BE2C (cell line): ENCODE measurements at regions not wholly inside any gene's neighbourhood (a gene's known extent, or its start where the extent isn't known, plus 50 kb on each side); places are given as distances from the start of the nearest gene placed in this dataset.
A peak's percentile ranks its signal among the peaks of the same experiment; 100 is the strongest.

Source experiments
- DNase-seq: peaks from one replicate; pipeline ENCODE4 v3.0.0-alpha.2; 2020
- H3K27me3 ChIP-seq: fragments of 250-450 bp; sonication (Bioruptor Pico); 2 replicates; pipeline ENCODE4 v1.5.1; 2020; ENCODE audit warnings: mild to moderate bottlenecking
- H3K36me3 ChIP-seq: fragments of 250-450 bp; sonication (Bioruptor Pico); 2 replicates; pipeline ENCODE4 v1.5.1; 2020; ENCODE audit warnings: mild to moderate bottlenecking
- H3K4me1 ChIP-seq: fragments of 250-450 bp; sonication (Bioruptor Pico); 2 replicates; pipeline ENCODE4 v1.5.1; 2020
- H3K4me3 ChIP-seq: 2 replicates; pipeline ENCODE4 v1.5.1; 2011; ENCODE audit warnings: low read depth, low read length
- H3K9me3 ChIP-seq: fragments of 250-450 bp; sonication (Bioruptor Pico); 2 replicates; pipeline ENCODE4 v1.5.1; 2020
- TF ChIP-seq, protein P1 (sequence below): IDR thresholded peaks from 2 replicates; pipeline ENCODE4 v1.5.1; 2012; ENCODE audit warnings: mild to moderate bottlenecking, low read depth, low read length

DNA sequence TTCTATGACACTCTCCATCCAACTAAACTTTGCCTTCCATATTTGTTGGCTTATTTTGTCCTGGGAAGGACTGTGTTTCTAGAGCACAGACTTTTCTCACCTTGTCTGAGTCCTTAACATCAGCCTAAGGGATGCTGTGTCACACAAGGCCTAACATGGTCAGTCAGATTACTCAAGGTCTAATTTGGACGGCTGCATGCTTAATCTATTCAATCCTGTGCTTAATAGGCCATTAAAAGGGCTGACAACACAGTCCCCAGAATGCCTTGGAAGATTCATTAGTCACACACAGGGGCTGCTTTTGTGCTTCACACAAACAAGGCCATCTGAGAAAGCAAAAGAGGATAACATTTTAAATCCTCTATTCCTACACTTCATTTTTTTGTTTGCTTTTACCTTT lies 84.0 kb downstream of the DYNAP start:
- Histone ChIP-seq H3K36me3 (no peaks in the 10 kb centered on the region), H3K9me3 (no peaks in the 10 kb centered on the region), H3K4me3 (no peak overlapping the region), H3K4me1 (no peaks in the 10 kb centered on the region), H3K27me3 (no peaks in the 10 kb centered on the region)
- TF ChIP-seq, protein P1, sequence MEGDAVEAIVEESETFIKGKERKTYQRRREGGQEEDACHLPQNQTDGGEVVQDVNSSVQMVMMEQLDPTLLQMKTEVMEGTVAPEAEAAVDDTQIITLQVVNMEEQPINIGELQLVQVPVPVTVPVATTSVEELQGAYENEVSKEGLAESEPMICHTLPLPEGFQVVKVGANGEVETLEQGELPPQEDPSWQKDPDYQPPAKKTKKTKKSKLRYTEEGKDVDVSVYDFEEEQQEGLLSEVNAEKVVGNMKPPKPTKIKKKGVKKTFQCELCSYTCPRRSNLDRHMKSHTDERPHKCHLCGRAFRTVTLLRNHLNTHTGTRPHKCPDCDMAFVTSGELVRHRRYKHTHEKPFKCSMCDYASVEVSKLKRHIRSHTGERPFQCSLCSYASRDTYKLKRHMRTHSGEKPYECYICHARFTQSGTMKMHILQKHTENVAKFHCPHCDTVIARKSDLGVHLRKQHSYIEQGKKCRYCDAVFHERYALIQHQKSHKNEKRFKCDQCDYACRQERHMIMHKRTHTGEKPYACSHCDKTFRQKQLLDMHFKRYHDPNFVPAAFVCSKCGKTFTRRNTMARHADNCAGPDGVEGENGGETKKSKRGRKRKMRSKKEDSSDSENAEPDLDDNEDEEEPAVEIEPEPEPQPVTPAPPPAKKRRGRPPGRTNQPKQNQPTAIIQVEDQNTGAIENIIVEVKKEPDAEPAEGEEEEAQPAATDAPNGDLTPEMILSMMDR: no peak
- no peak for DNase-seq

DNA sequence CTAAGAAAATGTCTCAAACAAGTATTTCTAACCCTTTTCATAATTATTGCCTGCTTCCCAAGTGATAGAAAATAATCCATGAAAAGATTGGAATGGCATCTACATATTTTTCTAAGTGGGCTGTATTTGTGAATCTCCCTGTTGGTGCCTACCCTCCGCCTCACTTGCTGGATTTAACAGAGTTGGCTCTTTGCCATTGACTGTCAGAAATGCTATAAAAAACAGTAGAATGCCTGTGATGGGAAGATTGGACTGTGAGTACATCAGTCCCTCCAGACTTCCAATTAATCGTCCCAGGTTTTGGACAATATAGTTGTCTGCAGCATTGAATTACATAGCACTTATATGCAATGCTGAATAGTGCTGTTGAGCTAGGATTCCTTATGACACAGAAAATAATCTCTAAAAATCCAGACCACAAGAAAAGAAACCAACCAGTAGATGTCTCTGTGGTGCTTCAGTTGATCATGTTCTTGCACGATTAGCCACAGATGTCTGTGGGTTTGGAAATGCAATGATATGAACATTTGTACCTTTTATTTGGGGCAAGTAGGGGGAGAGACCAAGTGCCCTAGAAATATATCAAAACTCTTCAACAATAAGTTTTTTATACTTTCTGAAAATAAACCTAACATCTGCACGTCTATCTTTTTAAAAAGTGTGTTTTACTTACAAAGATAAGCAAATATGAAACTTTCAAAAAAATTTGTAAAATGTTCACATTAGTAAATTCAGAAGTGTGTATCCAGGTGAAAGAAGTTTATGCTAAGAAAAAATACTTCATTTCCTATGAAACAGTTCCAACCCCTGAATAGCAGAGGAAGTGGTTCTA lies 88.5 kb downstream of the DYNAP start:
- TF ChIP-seq, protein P1: peak; percentile 56
- no peak for DNase-seq
- no peak overlapping the region for H3K4me3 ChIP-seq
- H3K4me1 ChIP-seq: no peaks in the 10 kb centered on the region
- no peaks in the 10 kb centered on the region for H3K9me3 ChIP-seq
- H3K27me3 ChIP-seq: no peaks in the 10 kb centered on the region
- no peaks in the 10 kb centered on the region for H3K36me3 ChIP-seq

DNA sequence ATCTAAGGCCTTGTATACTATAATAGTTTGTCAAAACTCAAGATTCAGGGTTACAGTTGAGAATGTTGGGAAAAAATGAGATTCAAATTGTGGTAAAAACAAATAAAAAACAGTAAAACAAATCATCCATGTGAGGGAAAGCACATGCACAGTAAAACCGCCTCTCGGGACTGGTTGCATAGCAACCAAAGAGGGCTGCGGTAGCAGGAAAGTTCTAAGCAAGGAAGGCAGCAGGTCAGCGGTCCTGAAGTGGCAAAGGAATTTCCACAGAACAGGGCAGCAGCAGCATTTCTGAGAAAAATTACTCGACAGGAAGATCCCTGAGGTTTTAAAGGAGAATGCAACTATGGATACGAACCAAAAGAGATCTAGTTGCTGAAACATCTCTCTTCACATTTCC lies 93.7 kb downstream of the DYNAP start:
- H3K4me1 ChIP-seq: no peaks in the 10 kb centered on the region
- H3K4me3 ChIP-seq: no peak overlapping the region
- H3K27me3 ChIP-seq: no peaks in the 10 kb centered on the region
- H3K9me3 ChIP-seq: no peaks in the 10 kb centered on the region
- H3K36me3 ChIP-seq: no peaks in the 10 kb centered on the region
- peak; percentile 18 for DNase-seq
- TF ChIP-seq, protein P1: no peak

DNA sequence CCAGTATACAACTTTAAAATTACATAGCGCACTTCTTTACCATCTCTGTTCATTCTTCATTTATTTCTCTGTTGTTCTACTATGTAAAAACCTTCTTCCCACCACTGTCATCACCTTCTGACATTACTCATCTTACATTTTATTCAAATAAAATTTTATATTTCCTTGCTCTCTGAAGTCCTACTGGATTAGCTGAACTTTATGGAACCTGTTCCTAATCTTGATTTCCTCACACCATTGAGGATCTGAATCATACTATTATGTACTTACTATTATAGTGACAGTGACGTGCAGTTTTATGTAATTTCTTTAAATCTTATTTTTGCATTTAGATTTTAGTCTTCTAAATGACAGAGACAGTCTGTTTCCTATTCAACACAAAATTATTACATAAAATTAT lies 98.3 kb downstream of the DYNAP start:
- no peak for DNase-seq
- no peaks in the 10 kb centered on the region for H3K36me3 ChIP-seq
- H3K27me3 ChIP-seq: no peaks in the 10 kb centered on the region
- H3K4me1 ChIP-seq: no peaks in the 10 kb centered on the region
- TF ChIP-seq, protein P1: no peak
- no peaks in the 10 kb centered on the region for H3K9me3 ChIP-seq
- no peak overlapping the region for H3K4me3 ChIP-seq

DNA sequence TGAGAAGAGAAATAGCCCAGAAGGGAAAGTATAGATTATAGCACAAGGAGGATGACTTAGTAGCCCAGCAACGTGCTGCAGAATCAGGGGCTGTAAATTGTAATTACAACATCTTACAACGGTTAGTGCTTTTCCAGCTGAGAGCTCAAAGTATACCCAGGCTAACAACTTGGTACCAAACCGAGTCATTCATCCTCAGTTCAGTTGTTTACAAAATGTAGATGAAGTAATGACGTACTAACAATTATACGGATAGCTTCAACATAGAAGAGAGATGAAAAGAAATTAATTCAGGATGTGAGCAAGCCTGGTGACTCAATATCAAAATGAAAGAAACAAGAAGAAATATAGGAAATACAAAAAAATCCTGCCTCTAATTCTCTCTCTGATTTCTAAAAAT lies 99.2 kb downstream of the DYNAP start:
- TF ChIP-seq, protein P1: no peak
- no peak for DNase-seq
- Histone ChIP-seq H3K9me3 (no peaks in the 10 kb centered on the region), H3K27me3 (no peaks in the 10 kb centered on the region), H3K4me3 (no peak overlapping the region), H3K4me1 (no peaks in the 10 kb centered on the region), H3K36me3 (no peaks in the 10 kb centered on the region)

DNA sequence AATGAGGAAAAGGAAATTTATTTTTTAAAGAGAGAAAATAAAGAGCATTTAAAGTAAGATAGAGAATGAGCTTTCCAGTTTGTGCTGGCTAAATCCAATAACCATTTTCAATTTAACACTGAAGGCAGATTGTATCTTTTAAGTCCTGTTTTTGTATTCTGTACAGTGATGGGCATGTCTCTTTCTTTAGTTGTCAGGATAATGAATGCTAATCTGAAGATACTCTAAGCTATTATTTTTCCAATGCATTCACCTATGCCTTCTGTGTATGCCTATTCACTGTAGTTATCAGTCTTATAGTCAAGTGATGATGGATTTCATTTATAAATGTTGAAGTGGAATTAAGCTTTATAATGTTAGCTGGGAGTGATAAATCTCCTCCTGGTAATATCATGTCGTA lies 101.4 kb downstream of the DYNAP start:
- no peaks in the 10 kb centered on the region for H3K4me1 ChIP-seq
- no peaks in the 10 kb centered on the region for H3K36me3 ChIP-seq
- no peak overlapping the region for H3K4me3 ChIP-seq
- no peaks in the 10 kb centered on the region for H3K9me3 ChIP-seq
- TF ChIP-seq, protein P1: no peak
- no peaks in the 10 kb centered on the region for H3K27me3 ChIP-seq
- no peak for DNase-seq
